HepG2 (cell line): ENCODE measurements at regions not wholly inside any gene's neighbourhood (a gene's known extent, or its start where the extent isn't known, plus 50 kb on each side); places are given as distances from the start of the nearest gene placed in this dataset.

Experiments used
- ATAC-seq: fragments of 200-7000 bp; cut with Tn5 transposase; 3 replicates; pipeline ENCODE4 v1.9.1; 2020; ENCODE audit warnings: mild to moderate bottlenecking, moderate library complexity
- BruUV-seq: library from RNA; stranded (reverse); fragments of 400-500 nt; replicated peaks from 2 replicates; lab custom pipeline; 2021; lab: Mats Ljungman, UMichigan
- CTCF ChIA-PET: fragments of 300-600 bp; formaldehyde crosslinking; extraction: SDS; loops from one replicate; lab custom pipeline; 2021; ENCODE audit warnings: low total read pairs, inconsistent platforms, low intra/inter-chr PET ratio; lab: Yijun Ruan, JAX
- POLR2A ChIA-PET: fragments of 350-600 bp; sonication (Branson Sonifier 250); formaldehyde crosslinking; loops from one replicate; lab custom pipeline; 2020; ENCODE audit warnings: antibody characterized with exemption, inconsistent platforms; lab: Yijun Ruan, JAX
- DNase-seq: peaks from one replicate; pipeline ENCODE4 v3.0.0-alpha.2; 2015; ENCODE audit warnings: low spot score
- FAIRE-seq: peaks from 3 replicates; lab custom pipeline; 2011; peaks lifted over from hg19 to GRCh38; lab: Jason Lieb, UNC
- H2AFZ ChIP-seq: one replicate; pipeline ENCODE4 v1.6.1; 2011; ENCODE audit warnings: low read length, inconsistent platforms
- H3K27ac ChIP-seq: fragments of 300-600 bp; 3 replicates; pipeline ENCODE4 v1.8.0; 2011; ENCODE audit warnings: mixed run types, mild to moderate bottlenecking, mixed read lengths, low read length, inconsistent platforms; ENCODE audit not compliant: insufficient read depth; ENCODE audit errors: extremely low read length
- H3K27me3 ChIP-seq, 2 experiments: fragments of 200-600 bp in 1 of 2; 2 replicates in 1 of 2; 3 replicates in 1 of 2; pipeline versions ENCODE4 v1.6.0 to v1.8.0; 2011; ENCODE audit warnings: low read length in 2 of 2, mild to moderate bottlenecking in 2 of 2, moderate library complexity in 2 of 2, inconsistent platforms in 1 of 2; ENCODE audit not compliant: insufficient read depth in 2 of 2, control insufficient read depth in 1 of 2
- H3K36me3 ChIP-seq, 2 experiments: fragments of 200-600 bp in 1 of 2; replicated peaks in 1 of 2; 2 replicates in 1 of 2; 3 replicates in 1 of 2; pipeline versions ENCODE4 v1.5.1 to v1.8.0; 2011; ENCODE audit warnings: low read length in 2 of 2, inconsistent platforms in 1 of 2; ENCODE audit not compliant: insufficient read depth in 2 of 2, control insufficient read depth in 1 of 2
- H3K4me1 ChIP-seq: 2 replicates; pipeline ENCODE4 v1.5.1; 2012; ENCODE audit warnings: low read length, inconsistent platforms; ENCODE audit not compliant: insufficient read depth
- H3K4me2 ChIP-seq: 2 replicates; pipeline ENCODE4 v1.6.0; 2011; ENCODE audit warnings: low read depth, low read length, inconsistent platforms
- H3K4me3 ChIP-seq, 3 experiments: fragments of 200-600 bp in 1 of 3; sonication (generic), shearing (Covaris generic) in 1 of 3; replicated peaks in 1 of 3; 2 replicates each; pipeline ENCODE4 v1.5.1; 2011 to 2016; ENCODE audit warnings: low read length in 3 of 3, inconsistent platforms in 2 of 3, low read depth in 2 of 3, mild to moderate bottlenecking in 2 of 3, control low read depth in 1 of 3, mixed read lengths in 1 of 3; ENCODE audit not compliant: insufficient read depth in 1 of 3
- H3K79me2 ChIP-seq: one replicate; pipeline ENCODE4 v1.6.1; 2011; ENCODE audit warnings: low read length, inconsistent platforms; ENCODE audit not compliant: insufficient read depth
- H3K9ac ChIP-seq: 2 replicates; pipeline ENCODE4 v1.6.0; 2011; ENCODE audit warnings: mild to moderate bottlenecking, low read depth, low read length, inconsistent platforms; ENCODE audit not compliant: insufficient read depth
- H3K9me3 ChIP-seq: 2 replicates; pipeline ENCODE4 v1.5.1; 2012; ENCODE audit warnings: mild to moderate bottlenecking, low read length
- H4K20me1 ChIP-seq: 2 replicates; pipeline ENCODE4 v1.6.0; 2011; ENCODE audit warnings: inconsistent platforms, mild to moderate bottlenecking, low read length, moderate library complexity; ENCODE audit not compliant: insufficient read depth
- CAMTA2 ChIP-seq: sonication (generic); formaldehyde crosslinking; IDR thresholded peaks from 2 replicates; pipeline ENCODE4 v1.4.0; 2020; ENCODE audit warnings: mild to moderate bottlenecking, missing genetic modification reagents, borderline replicate concordance
- GATA4 ChIP-seq: sonication (generic); IDR thresholded peaks from 2 replicates; pipeline ENCODE4 v1.6.1; 2016; ENCODE audit warnings: antibody characterized with exemption, low read depth, borderline replicate concordance
- RELA ChIP-seq: sonication (generic); formaldehyde crosslinking; IDR thresholded peaks from 2 replicates; pipeline ENCODE4 v1.4.0; 2020; ENCODE audit warnings: missing genetic modification reagents
- SP2 ChIP-seq: sonication (generic); formaldehyde crosslinking; IDR thresholded peaks from 2 replicates; pipeline ENCODE4 v1.5.1; 2020; ENCODE audit warnings: mild to moderate bottlenecking, missing genetic modification reagents
- ZFP41 ChIP-seq: sonication (generic); formaldehyde crosslinking; IDR thresholded peaks from 2 replicates; pipeline ENCODE4 v1.4.0; 2020; ENCODE audit warnings: mild to moderate bottlenecking, missing genetic modification reagents, borderline replicate concordance
- ZFP62 ChIP-seq: sonication (generic); formaldehyde crosslinking; IDR thresholded peaks from 2 replicates; pipeline ENCODE4 v1.4.0; 2020; ENCODE audit warnings: missing genetic modification reagents
- ZNF12 ChIP-seq: sonication (generic); formaldehyde crosslinking; IDR thresholded peaks from 2 replicates; pipeline ENCODE4 v1.5.0; 2020; ENCODE audit warnings: missing genetic modification reagents
- ZNF24 ChIP-seq: fragments of 450-650 bp; IDR thresholded peaks from 2 replicates; pipeline ENCODE4 v1.6.1; 2017; ENCODE audit warnings: antibody characterized with exemption, mild to moderate bottlenecking
- ZNF430 ChIP-seq: sonication (generic); formaldehyde crosslinking; IDR thresholded peaks from 2 replicates; pipeline ENCODE4 v1.9.0; 2021; ENCODE audit warnings: mild to moderate bottlenecking, missing genetic modification reagents
- WGBS: methylation state at CpG from one replicate; pipeline ENCODE4 v1.1.6; 2017; ENCODE audit warnings: low lambda C conversion rate; 5-methylcytosine and 5-hydroxymethylcytosine counted together
- in situ Hi-C: cut with HindIII; loops from 2 replicates; pipeline ENCODE4 v1.10.0; 2017; ENCODE audit warnings: low pct_unique_long_range_greater_than_20kb; ENCODE audit not compliant: extremely low pct_ligation_motif_present
- intact Hi-C: fragments of 100-400 bp; cut with micrococcal nuclease; formaldehyde crosslinking; loops from one replicate; pipeline ENCODE4 v1.10.0; 2022; ENCODE audit not compliant: unreplicated experiment
- TF ChIP-seq, protein P1 (sequence below): sonication (generic); formaldehyde crosslinking; IDR thresholded peaks from 2 replicates; pipeline ENCODE4 v1.5.1; 2020; ENCODE audit warnings: missing genetic modification reagents, mild to moderate bottlenecking, borderline replicate concordance

DNA sequence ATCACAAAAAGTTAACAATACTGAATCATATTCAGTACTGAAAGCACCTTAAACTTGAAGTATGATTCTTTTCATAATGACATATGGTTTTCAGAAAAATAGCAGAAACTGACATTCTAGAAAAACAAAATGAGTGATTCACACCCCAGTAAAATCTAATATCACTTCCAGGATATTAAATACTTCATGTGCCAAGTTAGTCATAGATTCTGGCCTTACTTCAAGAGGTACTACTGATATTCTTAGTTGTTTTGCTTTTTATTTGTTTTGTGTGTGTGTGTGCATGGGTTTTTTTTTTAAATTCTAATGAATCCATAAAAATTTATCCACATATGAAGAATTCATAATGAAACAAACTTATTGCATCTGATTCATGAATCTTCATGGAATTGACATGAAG is 207.9 kb upstream of the UFM1 start:
- H4K20me1 ChIP-seq: no peaks in the 10 kb centered on the region
- CTCF ChIA-PET: no interaction called here
- in situ Hi-C loops: no loop called here
- no peak for TF ChIP-seq CAMTA2 (CRISPR knock-in tag)
- no peak for TF ChIP-seq ZNF12
- H3K27ac ChIP-seq: no peak overlapping the region
- no peak for FAIRE-seq
- DNase-seq: no peak
- H3K4me2 ChIP-seq: no peak overlapping the region
- intact Hi-C loops: no loop called here
- no peak overlapping the region for H3K4me3 ChIP-seq
- POLR2A ChIA-PET: no interaction called here
- H3K9ac ChIP-seq: no peak overlapping the region
- H3K4me1 ChIP-seq: no peaks in the 10 kb centered on the region
- no TSS peak for BruUV-seq
- ATAC-seq: no peak
- no peak overlapping the region for H2AFZ ChIP-seq
- H3K79me2 ChIP-seq: no peaks in the 10 kb centered on the region
- H3K27me3 ChIP-seq: no peaks in the 10 kb centered on the region
- no peaks in the 10 kb centered on the region for H3K36me3 ChIP-seq
- peaks cover 53% of the 10 kb centered on the region for H3K9me3 ChIP-seq

DNA sequence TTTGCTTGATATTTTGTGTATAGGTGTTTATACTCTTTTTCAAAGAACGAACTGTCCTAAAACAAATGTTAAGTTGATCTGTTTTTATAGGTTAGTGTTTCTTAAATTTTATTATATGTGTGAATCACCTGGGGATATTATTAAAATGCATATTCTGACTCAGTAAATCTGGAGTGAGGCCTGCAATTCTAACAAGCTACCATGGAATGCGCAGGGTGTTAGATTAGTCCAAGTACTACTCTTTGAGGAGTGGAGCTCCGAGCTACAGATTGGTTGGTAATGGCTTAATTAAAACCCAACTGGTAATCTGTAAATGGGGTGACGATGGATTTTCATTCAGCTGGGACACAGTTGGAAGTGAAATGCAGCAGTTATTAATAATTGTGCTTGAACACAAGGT is 214.1 kb upstream of the UFM1 start:
- BruUV-seq: no TSS peak
- in situ Hi-C loops: no loop called here
- Histone ChIP-seq H3K36me3 (no peaks in the 10 kb centered on the region), H4K20me1 (no peaks in the 10 kb centered on the region), H3K27ac (no peak overlapping the region), H3K4me3 (no peak overlapping the region), H3K79me2 (no peaks in the 10 kb centered on the region), H3K9ac (no peak overlapping the region), H2AFZ (no peak overlapping the region), H3K27me3 (no peaks in the 10 kb centered on the region), H3K9me3 (peaks cover 61% of the 10 kb centered on the region), H3K4me2 (no peak overlapping the region), H3K4me1 (no peaks in the 10 kb centered on the region)
- DNase-seq: no peak
- intact Hi-C loops: no loop called here
- WGBS: 24% methylated on average over 4 of the region's 4 CpGs
- POLR2A ChIA-PET: no interaction called here
- TF ChIP-seq GATA4: no peak
- TF ChIP-seq ZNF24: no peak
- no peak for TF ChIP-seq ZNF430 (CRISPR knock-in tag)
- TF ChIP-seq, protein P1, sequence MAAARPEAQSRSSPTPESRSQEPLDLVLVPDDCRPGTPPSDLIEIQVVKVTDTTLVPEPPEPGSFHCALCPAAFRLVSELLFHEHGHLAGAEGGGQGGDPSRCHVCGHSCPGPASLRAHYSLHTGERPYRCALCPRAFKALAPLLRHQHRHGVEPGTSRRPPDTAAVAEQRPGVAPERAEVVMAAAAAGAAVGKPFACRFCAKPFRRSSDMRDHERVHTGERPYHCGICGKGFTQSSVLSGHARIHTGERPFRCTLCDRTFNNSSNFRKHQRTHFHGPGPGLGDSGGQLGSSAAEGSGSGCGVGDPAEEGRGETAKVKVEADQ (CRISPR knock-in tag): no peak
- no peak for TF ChIP-seq ZFP62 (CRISPR knock-in tag)
- TF ChIP-seq ZFP41 (CRISPR knock-in tag): no peak
- no peak for TF ChIP-seq SP2 (CRISPR knock-in tag)
- no peak for TF ChIP-seq RELA (CRISPR knock-in tag)
- no peak for ATAC-seq
- FAIRE-seq: no peak
- CTCF ChIA-PET: no interaction called here
